ENCODE measurements at regions not wholly inside any gene's neighbourhood (a gene's known extent, or its start where the extent isn't known, plus 50 kb on each side); places are given as distances from the start of the nearest gene placed in this dataset.

DNA sequence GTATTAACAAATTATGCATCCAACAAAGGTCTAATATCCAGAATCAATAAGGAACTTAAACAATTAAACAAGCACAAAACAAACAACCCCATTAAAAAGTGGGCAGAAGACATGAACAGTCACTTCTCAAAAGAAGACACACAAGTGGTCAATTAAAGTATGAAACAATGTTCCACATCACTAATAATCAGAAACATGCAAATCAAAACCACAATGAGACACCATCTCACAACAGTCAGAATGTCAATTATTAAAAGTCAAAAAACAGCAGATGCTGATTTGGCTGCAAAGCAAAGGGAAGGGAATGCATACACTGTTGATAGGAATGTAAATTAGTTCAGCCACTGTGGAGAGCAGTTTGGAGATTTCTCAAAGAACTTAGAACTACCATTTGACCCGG is 129.3 kb downstream of the PFDN4 start:
- Histone ChIP-seq H3K4me1 (ENCODE audit: insufficient read depth) (no peaks in the 10 kb centered on the region), H4K20me1 (replicated peaks; ENCODE audit: insufficient read depth) (no peaks in the 10 kb centered on the region), H3K36me3 (ENCODE audit: insufficient read depth) (no peaks in the 10 kb centered on the region), H3K27me3 (ENCODE audit: insufficient read depth) (no peaks in the 10 kb centered on the region), H3K27ac (ENCODE audit: low read depth) (no peak overlapping the region), H3K79me2 (replicated peaks; ENCODE audit: insufficient read depth) (no peaks in the 10 kb centered on the region), H3K4me3 (no peak overlapping the region), H3K4me2 (no peak overlapping the region), H2AFZ (no peak overlapping the region), H3K9me2 (ENCODE audit: insufficient read depth) (peaks cover 3% of the 10 kb centered on the region; the same call in 1 of the 2 replicates), H3F3A (replicated peaks; ENCODE audit: low read depth) (no peaks in the 10 kb centered on the region)
- Mint-ChIP-seq H3K4me1 (no peaks in the 10 kb centered on the region), H3K9me3 (no peaks in the 10 kb centered on the region; the same call in 1 of the 3 replicates), H3K27me3 (ENCODE audit: insufficient read depth, low read depth, poor library complexity) (peaks cover 5% of the 10 kb centered on the region), H3K4me3 (no peak overlapping the region), H3K36me3 (ENCODE audit: low read depth) (no peaks in the 10 kb centered on the region), H3K27ac (no peak overlapping the region)
- TF ChIP-seq, protein P1, sequence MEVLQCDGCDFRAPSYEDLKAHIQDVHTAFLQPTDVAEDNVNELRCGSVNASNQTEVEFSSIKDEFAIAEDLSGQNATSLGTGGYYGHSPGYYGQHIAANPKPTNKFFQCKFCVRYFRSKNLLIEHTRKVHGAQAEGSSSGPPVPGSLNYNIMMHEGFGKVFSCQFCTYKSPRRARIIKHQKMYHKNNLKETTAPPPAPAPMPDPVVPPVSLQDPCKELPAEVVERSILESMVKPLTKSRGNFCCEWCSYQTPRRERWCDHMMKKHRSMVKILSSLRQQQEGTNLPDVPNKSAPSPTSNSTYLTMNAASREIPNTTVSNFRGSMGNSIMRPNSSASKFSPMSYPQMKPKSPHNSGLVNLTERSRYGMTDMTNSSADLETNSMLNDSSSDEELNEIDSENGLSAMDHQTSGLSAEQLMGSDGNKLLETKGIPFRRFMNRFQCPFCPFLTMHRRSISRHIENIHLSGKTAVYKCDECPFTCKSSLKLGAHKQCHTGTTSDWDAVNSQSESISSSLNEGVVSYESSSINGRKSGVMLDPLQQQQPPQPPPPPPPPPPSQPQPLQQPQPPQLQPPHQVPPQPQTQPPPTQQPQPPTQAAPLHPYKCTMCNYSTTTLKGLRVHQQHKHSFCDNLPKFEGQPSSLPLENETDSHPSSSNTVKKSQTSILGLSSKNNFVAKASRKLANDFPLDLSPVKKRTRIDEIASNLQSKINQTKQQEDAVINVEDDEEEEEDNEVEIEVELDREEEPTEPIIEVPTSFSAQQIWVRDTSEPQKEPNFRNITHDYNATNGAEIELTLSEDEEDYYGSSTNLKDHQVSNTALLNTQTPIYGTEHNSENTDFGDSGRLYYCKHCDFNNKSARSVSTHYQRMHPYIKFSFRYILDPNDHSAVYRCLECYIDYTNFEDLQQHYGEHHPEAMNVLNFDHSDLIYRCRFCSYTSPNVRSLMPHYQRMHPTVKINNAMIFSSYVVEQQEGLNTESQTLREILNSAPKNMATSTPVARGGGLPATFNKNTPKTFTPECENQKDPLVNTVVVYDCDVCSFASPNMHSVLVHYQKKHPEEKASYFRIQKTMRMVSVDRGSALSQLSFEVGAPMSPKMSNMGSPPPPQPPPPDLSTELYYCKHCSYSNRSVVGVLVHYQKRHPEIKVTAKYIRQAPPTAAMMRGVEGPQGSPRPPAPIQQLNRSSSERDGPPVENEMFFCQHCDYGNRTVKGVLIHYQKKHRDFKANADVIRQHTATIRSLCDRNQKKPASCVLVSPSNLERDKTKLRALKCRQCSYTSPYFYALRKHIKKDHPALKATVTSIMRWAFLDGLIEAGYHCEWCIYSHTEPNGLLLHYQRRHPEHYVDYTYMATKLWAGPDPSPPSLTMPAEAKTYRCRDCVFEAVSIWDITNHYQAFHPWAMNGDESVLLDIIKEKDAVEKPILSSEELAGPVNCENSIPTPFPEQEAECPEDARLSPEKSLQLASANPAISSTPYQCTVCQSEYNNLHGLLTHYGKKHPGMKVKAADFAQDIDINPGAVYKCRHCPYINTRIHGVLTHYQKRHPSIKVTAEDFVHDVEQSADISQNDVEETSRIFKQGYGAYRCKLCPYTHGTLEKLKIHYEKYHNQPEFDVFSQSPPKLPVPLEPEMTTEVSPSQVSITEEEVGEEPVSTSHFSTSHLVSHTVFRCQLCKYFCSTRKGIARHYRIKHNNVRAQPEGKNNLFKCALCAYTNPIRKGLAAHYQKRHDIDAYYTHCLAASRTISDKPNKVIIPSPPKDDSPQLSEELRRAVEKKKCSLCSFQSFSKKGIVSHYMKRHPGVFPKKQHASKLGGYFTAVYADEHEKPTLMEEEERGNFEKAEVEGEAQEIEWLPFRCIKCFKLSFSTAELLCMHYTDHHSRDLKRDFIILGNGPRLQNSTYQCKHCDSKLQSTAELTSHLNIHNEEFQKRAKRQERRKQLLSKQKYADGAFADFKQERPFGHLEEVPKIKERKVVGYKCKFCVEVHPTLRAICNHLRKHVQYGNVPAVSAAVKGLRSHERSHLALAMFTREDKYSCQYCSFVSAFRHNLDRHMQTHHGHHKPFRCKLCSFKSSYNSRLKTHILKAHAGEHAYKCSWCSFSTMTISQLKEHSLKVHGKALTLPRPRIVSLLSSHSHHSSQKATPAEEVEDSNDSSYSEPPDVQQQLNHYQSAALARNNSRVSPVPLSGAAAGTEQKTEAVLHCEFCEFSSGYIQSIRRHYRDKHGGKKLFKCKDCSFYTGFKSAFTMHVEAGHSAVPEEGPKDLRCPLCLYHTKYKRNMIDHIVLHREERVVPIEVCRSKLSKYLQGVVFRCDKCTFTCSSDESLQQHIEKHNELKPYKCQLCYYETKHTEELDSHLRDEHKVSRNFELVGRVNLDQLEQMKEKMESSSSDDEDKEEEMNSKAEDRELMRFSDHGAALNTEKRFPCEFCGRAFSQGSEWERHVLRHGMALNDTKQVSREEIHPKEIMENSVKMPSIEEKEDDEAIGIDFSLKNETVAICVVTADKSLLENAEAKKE (CRISPR knock-in tag; IDR thresholded peaks at IDR 0.05) = no peak
- TF ChIP-seq JUNB (IDR thresholded peaks at IDR 0.05; ENCODE audit: unreplicated experiment) (no peak), STAT1 (IDR thresholded peaks at IDR 0.05; ENCODE audit: unreplicated experiment) (no peak), NANOG (IDR thresholded peaks at IDR 0.05; ENCODE audit: borderline replicate concordance) (no peak), ZNF114 (CRISPR knock-in tag; IDR thresholded peaks at IDR 0.05) (no peak)
- TF ChIP-seq, protein P2, sequence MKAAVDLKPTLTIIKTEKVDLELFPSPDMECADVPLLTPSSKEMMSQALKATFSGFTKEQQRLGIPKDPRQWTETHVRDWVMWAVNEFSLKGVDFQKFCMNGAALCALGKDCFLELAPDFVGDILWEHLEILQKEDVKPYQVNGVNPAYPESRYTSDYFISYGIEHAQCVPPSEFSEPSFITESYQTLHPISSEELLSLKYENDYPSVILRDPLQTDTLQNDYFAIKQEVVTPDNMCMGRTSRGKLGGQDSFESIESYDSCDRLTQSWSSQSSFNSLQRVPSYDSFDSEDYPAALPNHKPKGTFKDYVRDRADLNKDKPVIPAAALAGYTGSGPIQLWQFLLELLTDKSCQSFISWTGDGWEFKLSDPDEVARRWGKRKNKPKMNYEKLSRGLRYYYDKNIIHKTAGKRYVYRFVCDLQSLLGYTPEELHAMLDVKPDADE (IDR thresholded peaks at IDR 0.05) = no peak
- no peak for ATAC-seq
- no peak for DNase-seq (ENCODE audit: low spot score)

Measured in GM23338 (cell line).